ENCODE measurements at regions not wholly inside any gene's neighbourhood (a gene's known extent, or its start where the extent isn't known, plus 50 kb on each side); places are given as distances from the start of the nearest gene placed in this dataset.

DNA sequence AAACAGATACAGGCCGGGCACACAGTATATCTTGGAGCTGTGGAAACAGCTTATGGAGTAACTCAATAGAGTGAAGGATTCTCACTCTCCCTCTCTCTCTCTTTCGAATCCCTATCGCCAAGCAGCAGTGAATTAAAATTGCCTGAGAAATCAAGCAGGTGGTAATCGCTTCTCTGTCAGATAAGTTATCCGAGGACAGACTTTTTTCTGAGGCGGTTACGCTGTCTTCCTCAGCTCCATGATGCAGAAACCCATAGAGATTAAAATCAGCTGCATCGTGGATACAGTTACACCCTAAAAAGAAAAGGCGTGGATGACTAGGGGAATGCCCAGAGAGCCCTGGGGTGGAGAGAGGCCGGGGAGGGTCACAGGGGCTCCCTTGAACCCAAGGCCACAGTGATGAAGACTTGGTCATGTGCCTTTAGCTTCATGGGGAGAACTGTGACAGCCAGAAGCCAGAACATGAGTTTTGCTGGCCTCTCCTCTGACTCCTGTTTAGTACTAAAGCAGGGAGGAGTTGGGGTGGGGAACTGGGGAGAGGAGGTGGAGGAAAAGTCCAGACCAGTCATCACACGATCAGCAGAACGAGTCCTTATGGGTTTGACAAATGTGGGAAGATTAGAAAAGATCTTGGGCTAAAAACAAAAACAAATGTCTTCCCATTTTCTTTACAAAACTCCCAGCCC lies 138.8 kb upstream of the JARID2 start:
- no peak for TF ChIP-seq GATA2 (IDR thresholded peaks at IDR 0.05; ENCODE audit: low read depth, low read length)
- TF ChIP-seq GATA3 (IDR thresholded peaks at IDR 0.05; ENCODE audit: low read depth, low read length): no peak
